ENCODE measurements at regions not wholly inside any gene's neighbourhood (a gene's known extent, or its start where the extent isn't known, plus 50 kb on each side); places are given as distances from the start of the nearest gene placed in this dataset.
"Not testable (repeated sequence)": the region's sequence is repeated elsewhere in the genome, so short reads cannot be mapped to it uniquely, and the experiment has no call there.

DNA sequence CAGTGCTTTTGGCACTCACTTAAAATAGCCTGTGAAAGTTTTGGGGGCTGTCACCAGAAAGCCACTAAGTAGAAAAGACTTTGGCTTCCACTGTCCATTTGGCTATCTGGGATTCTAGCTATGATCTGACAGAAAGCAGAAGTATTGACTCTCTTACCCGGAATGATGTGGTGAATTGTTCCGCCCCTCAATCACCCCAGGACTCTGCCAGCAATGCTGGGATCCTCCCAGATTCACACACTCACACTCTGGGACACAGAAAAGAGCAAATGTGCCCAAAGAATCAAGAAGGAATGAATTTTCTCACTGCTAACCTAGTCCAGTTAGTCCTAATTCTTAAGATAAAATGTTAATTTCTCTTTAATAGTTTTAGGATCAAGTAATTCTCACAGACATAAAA lies 576.9 kb downstream of the BNC2 start:
- DNase-seq (ENCODE audit: extremely low spot score, unreplicated experiment) = no peak
- Mint-ChIP-seq H3K27me3 (peaks cover 8% of the 10 kb centered on the region), H3K4me1 (ENCODE audit: unreplicated experiment) (no peaks in the 10 kb centered on the region), H3K36me3 (no peaks in the 10 kb centered on the region), H3K27ac (no peak overlapping the region), H3K4me3 (no peak overlapping the region), H3K9me3 (peaks cover 10% of the 10 kb centered on the region)
- TF ChIP-seq, protein P1, sequence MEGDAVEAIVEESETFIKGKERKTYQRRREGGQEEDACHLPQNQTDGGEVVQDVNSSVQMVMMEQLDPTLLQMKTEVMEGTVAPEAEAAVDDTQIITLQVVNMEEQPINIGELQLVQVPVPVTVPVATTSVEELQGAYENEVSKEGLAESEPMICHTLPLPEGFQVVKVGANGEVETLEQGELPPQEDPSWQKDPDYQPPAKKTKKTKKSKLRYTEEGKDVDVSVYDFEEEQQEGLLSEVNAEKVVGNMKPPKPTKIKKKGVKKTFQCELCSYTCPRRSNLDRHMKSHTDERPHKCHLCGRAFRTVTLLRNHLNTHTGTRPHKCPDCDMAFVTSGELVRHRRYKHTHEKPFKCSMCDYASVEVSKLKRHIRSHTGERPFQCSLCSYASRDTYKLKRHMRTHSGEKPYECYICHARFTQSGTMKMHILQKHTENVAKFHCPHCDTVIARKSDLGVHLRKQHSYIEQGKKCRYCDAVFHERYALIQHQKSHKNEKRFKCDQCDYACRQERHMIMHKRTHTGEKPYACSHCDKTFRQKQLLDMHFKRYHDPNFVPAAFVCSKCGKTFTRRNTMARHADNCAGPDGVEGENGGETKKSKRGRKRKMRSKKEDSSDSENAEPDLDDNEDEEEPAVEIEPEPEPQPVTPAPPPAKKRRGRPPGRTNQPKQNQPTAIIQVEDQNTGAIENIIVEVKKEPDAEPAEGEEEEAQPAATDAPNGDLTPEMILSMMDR (conservative IDR thresholded peaks at IDR 0.05) = no peak

- Mint-ChIP-seq H3K9me3 (peaks cover 15% of the 10 kb centered on the region), H3K4me3 (no peak overlapping the region), H3K4me1 (ENCODE audit: unreplicated experiment) (no peaks in the 10 kb centered on the region), H3K27me3 (peaks cover 8% of the 10 kb centered on the region), H3K27ac (no peak overlapping the region), H3K36me3 (no peaks in the 10 kb centered on the region)
- TF ChIP-seq, protein P1 (conservative IDR thresholded peaks at IDR 0.05) = no peak
- no peak for DNase-seq (ENCODE audit: extremely low spot score, unreplicated experiment)
These were observed 576.2 kb downstream of the BNC2 start for GRCh38 chr9:16294133-16294770.

GRCh38 chr9:16294940-16295339 lies 575.5 kb downstream of the BNC2 start:
- not testable (repeated sequence) for DNase-seq (ENCODE audit: extremely low spot score, unreplicated experiment)

DNA sequence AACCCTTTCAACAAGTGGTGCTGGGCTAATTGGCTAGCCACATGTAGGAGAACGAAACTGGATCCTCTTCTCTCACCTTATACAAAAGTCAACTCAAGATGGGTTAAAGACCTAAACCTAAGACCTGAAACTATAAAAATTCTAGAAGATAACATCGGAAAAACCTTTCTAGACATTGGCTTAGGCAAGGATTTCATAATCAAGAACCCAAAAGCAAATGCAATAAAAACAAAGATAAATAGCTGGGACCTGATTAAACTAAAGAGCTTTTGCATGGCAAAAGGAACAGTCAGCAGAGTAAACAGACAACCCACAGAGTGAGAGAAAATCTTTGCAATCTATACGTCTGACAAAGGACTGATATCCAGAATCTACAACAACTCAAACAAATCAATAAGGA lies 571.1 kb downstream of the BNC2 start:
- H3K4me1 Mint-ChIP-seq (ENCODE audit: unreplicated experiment) = peaks cover 17% of the 10 kb centered on the region
- not testable (repeated sequence) for H3K27me3 Mint-ChIP-seq; H3K27ac Mint-ChIP-seq; H3K36me3 Mint-ChIP-seq; H3K4me3 Mint-ChIP-seq; DNase-seq (ENCODE audit: extremely low spot score, unreplicated experiment)
- H3K9me3 Mint-ChIP-seq = peaks cover 19% of the 10 kb centered on the region

More at GRCh38 chr9:16294940-16295339, 575.5 kb downstream of the BNC2 start:
- H3K27ac Mint-ChIP-seq; H3K4me1 Mint-ChIP-seq (ENCODE audit: unreplicated experiment); H3K27me3 Mint-ChIP-seq; H3K4me3 Mint-ChIP-seq; H3K36me3 Mint-ChIP-seq: not testable (repeated sequence)
- H3K9me3 Mint-ChIP-seq = peaks cover 18% of the 10 kb centered on the region

DNA sequence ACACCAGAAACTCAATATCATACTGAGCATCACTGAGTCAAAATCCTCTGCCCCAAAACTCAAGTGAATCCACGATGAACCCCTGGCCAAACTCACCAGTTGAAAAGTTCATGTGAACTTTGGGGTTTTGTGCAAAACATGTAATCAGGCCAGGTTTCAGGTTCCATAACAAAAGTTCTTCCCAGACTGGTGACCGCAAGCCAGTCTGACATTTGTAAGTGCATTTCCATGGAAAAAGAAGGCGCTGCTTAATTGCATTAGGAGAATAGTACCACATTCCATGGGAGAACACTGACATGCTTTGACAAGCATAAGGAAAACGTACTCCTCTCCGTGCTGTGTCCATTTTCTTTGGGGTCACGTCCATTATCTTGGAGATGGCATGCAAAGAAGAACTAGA lies 567.0 kb downstream of the BNC2 start:
- Mint-ChIP-seq H3K27ac (no peak overlapping the region), H3K9me3 (peaks cover 16% of the 10 kb centered on the region), H3K4me3 (no peak overlapping the region), H3K27me3 (peaks cover 10% of the 10 kb centered on the region), H3K36me3 (peaks cover 5% of the 10 kb centered on the region), H3K4me1 (ENCODE audit: unreplicated experiment) (peaks cover 38% of the 10 kb centered on the region)
- TF ChIP-seq, protein P1 (conservative IDR thresholded peaks at IDR 0.05) = no peak
- no peak for DNase-seq (ENCODE audit: extremely low spot score, unreplicated experiment)

- Mint-ChIP-seq H3K4me3 (peak overlapping the region; percentile 41), H3K36me3 (peaks cover 5% of the 10 kb centered on the region), H3K4me1 (ENCODE audit: unreplicated experiment) (peaks cover 46% of the 10 kb centered on the region), H3K27ac (peak overlapping the region; percentile 61), H3K27me3 (peaks cover 10% of the 10 kb centered on the region), H3K9me3 (peaks cover 10% of the 10 kb centered on the region)
- TF ChIP-seq, protein P1 (conservative IDR thresholded peaks at IDR 0.05) = no peak
- DNase-seq (ENCODE audit: extremely low spot score, unreplicated experiment) = no peak
These were observed 566.2 kb downstream of the BNC2 start for GRCh38 chr9:16304301-16304700.
